Gastrocnemius medialis (tissue), 4 donors: ENCODE measurements at regions not wholly inside any gene's neighbourhood (a gene's known extent, or its start where the extent isn't known, plus 50 kb on each side); places are given as distances from the start of the nearest gene placed in this dataset.

Source experiments
- CTCF ChIP-seq, 5 experiments: fragments of 450-650 bp in 3 of 5; fragments of 200-600 bp in 2 of 5; sonication (generic) in 2 of 5; IDR thresholded peaks in 4 of 5; conservative IDR thresholded peaks in 1 of 5; 1 replicate in 4 of 5; 2 replicates in 1 of 5; pipeline ENCODE4 v1.5.1; 2016 to 2019; ENCODE audit warnings: antibody characterized with exemption in 5 of 5, mild to moderate bottlenecking in 3 of 5, moderate library complexity in 3 of 5
- POLR2A ChIP-seq, 2 donors: fragments of 450-650 bp; IDR thresholded peaks; one replicate each; pipeline ENCODE4 v1.6.1; 2017; ENCODE audit warnings: antibody characterized with exemption in 2 of 2, mild to moderate bottlenecking in 2 of 2, moderate library complexity in 2 of 2

DNA sequence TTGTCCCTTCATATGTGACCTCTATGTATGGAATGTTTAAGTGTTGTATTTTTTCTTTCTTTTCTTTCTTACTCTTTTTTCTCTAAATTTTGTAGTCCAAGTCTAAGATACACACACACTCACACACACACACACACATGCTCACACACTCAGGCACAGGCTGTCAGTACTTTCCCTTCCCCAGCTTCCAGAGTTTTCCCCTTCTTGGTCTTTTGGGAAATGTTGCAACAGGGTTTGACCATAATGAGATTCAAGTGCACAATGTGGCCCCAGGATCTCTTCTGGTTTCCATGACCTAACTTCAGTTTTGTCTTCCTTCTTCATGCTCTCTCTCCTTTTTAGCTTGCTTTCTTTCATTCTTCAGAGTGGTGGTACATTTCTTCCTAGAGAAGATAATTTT lies 289.8 kb upstream of the FOXF1 start:
- TF ChIP-seq POLR2A (IDR thresholded peaks at IDR 0.05): no peak
- TF ChIP-seq CTCF (IDR thresholded peaks at IDR 0.05 in 4 of 5, conservative IDR thresholded peaks at IDR 0.05 in 1 of 5): no peak
